ENCODE measurements at regions not wholly inside any gene's neighbourhood (a gene's known extent, or its start where the extent isn't known, plus 50 kb on each side); places are given as distances from the start of the nearest gene placed in this dataset.

- DNase-seq (ENCODE audit: low read depth, low spot score): no peak
Measured at GRCh38 chr5:8239198-8239597, 370.2 kb downstream of the MTRR start.

GRCh38 chr5:8239646-8240045, 370.7 kb downstream of the MTRR start:
- no peak for DNase-seq (ENCODE audit: low read depth, low spot score)

GRCh38 chr5:8241076-8241475, 372.1 kb downstream of the MTRR start:
- DNase-seq (ENCODE audit: low read depth, low spot score): no peak

- DNase-seq (ENCODE audit: low read depth, low spot score): no peak
Measured at GRCh38 chr5:8241558-8241957, 372.6 kb downstream of the MTRR start.

- DNase-seq (ENCODE audit: low read depth, low spot score): no peak
Measured at GRCh38 chr5:8247049-8247899, 378.3 kb downstream of the MTRR start.

GRCh38 chr5:8253376-8253775, 384.4 kb downstream of the MTRR start:
- DNase-seq (ENCODE audit: low read depth, low spot score): no peak

- no peak for DNase-seq (ENCODE audit: low read depth, low spot score)
Measured at GRCh38 chr5:8254674-8255073, 385.7 kb downstream of the MTRR start.

GRCh38 chr5:8258801-8259200, 389.9 kb downstream of the MTRR start:
- DNase-seq (ENCODE audit: low read depth, low spot score): no peak

GRCh38 chr5:8270246-8270645, 401.3 kb downstream of the MTRR start:
- DNase-seq (ENCODE audit: low read depth, low spot score): no peak

GRCh38 chr5:8280711-8281363, 411.9 kb downstream of the MTRR start:
- no peak for DNase-seq (ENCODE audit: low read depth, low spot score)

- no peak for DNase-seq (ENCODE audit: low read depth, low spot score)
Measured at GRCh38 chr5:8288334-8288733, 419.4 kb downstream of the MTRR start.

- DNase-seq (ENCODE audit: low read depth, low spot score): no peak
Measured at GRCh38 chr5:8288897-8289516, 420.1 kb downstream of the MTRR start.

- DNase-seq (ENCODE audit: low read depth, low spot score): no peak
Measured at GRCh38 chr5:8289779-8290178, 420.8 kb downstream of the MTRR start.

- DNase-seq (ENCODE audit: low read depth, low spot score): no peak
Measured at GRCh38 chr5:8290721-8291120, 421.8 kb downstream of the MTRR start.

- no peak for DNase-seq (ENCODE audit: low read depth, low spot score)
Measured at GRCh38 chr5:8291641-8292040, 422.7 kb downstream of the MTRR start.

GRCh38 chr5:8295141-8295540, 426.2 kb downstream of the MTRR start:
- DNase-seq (ENCODE audit: low read depth, low spot score): no peak

- DNase-seq (ENCODE audit: low read depth, low spot score): no peak
Measured at GRCh38 chr5:8299716-8300115, 430.8 kb downstream of the MTRR start.

- no peak for DNase-seq (ENCODE audit: low read depth, low spot score)
Measured at GRCh38 chr5:8304341-8304740, 435.4 kb downstream of the MTRR start.

- no peak for DNase-seq (ENCODE audit: low read depth, low spot score)
Measured at GRCh38 chr5:8306288-8306896, 437.4 kb downstream of the MTRR start.

- no peak for DNase-seq (ENCODE audit: low read depth, low spot score)
Measured at GRCh38 chr5:8314965-8315364, 446.0 kb downstream of the MTRR start.

GRCh38 chr5:8316608-8317280, 447.8 kb downstream of the MTRR start:
- no peak for DNase-seq (ENCODE audit: low read depth, low spot score)

- DNase-seq (ENCODE audit: low read depth, low spot score): no peak
Measured at GRCh38 chr5:8317335-8317734, 448.4 kb downstream of the MTRR start.
